ENCODE measurements at regions not wholly inside any gene's neighbourhood (a gene's known extent, or its start where the extent isn't known, plus 50 kb on each side); places are given as distances from the start of the nearest gene placed in this dataset.

GRCh38 chr11:107116358-107116757 is 98.1 kb upstream of the GUCY1A2 start:
- no peaks in the 10 kb centered on the region for H3K27me3 ChIP-seq (ENCODE audit: control insufficient read depth, insufficient read depth, low read length)
- no peak overlapping the region for H3K27ac ChIP-seq (ENCODE audit: low read depth, low read length)
- H3K4me3 ChIP-seq (ENCODE audit: low read depth, low read length) = no peak overlapping the region
- no peak for DNase-seq (ENCODE audit: low read depth, low spot score)
- ChIA-PET CTCF (no interaction called here), POLR2A (no interaction called here)
- no peak for TF ChIP-seq CTCF (IDR thresholded peaks at IDR 0.05; ENCODE audit: low read depth, low read length)
- no peaks in the 10 kb centered on the region for H3K9me3 ChIP-seq (ENCODE audit: control insufficient read depth, insufficient read depth, low read length)

- H3K9me3 ChIP-seq (ENCODE audit: control insufficient read depth, insufficient read depth, low read length) = no peaks in the 10 kb centered on the region
- CTCF ChIA-PET = no interaction called here
- DNase-seq (ENCODE audit: low read depth, low spot score) = no peak
- H3K27me3 ChIP-seq (ENCODE audit: control insufficient read depth, insufficient read depth, low read length) = no peaks in the 10 kb centered on the region
- POLR2A ChIA-PET = no interaction called here
- no peak for TF ChIP-seq CTCF (IDR thresholded peaks at IDR 0.05; ENCODE audit: low read depth, low read length)
- no peak overlapping the region for H3K27ac ChIP-seq (ENCODE audit: low read depth, low read length)
- no peak overlapping the region for H3K4me3 ChIP-seq (ENCODE audit: low read depth, low read length)
Measured at GRCh38 chr11:107102692-107103477, 84.6 kb upstream of the GUCY1A2 start.

DNA sequence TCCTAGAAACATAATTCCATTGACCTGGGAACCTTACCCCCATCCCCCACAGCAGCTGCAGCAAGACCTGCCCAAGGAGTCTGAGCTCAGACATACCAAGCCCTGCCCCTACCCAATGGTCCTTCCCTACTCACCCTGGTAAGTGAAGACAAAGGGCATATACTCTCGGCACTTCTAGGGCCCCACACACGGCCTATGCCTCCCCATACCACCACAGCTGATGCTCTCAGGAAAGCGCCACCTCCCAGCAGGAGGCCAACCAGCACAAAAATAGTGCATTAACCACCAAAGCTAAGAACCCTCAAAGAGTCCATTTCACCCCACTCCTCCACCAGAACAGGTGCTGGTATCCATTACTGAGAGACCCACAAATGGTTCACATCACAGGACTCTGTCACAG is 74.4 kb upstream of the GUCY1A2 start:
- Histone ChIP-seq H3K4me3 (ENCODE audit: low read depth, low read length) (no peak overlapping the region), H3K27ac (ENCODE audit: low read depth, low read length) (no peak overlapping the region), H3K9me3 (ENCODE audit: control insufficient read depth, insufficient read depth, low read length) (no peaks in the 10 kb centered on the region), H3K27me3 (ENCODE audit: control insufficient read depth, insufficient read depth, low read length) (no peaks in the 10 kb centered on the region)
- no peak for DNase-seq (ENCODE audit: low read depth, low spot score)
- CTCF ChIA-PET = no interaction called here
- POLR2A ChIA-PET = no interaction called here
- no peak for TF ChIP-seq CTCF (IDR thresholded peaks at IDR 0.05; ENCODE audit: low read depth, low read length)

GRCh38 chr11:107078375-107078774 is 60.1 kb upstream of the GUCY1A2 start:
- Histone ChIP-seq H3K9me3 (ENCODE audit: control insufficient read depth, insufficient read depth, low read length) (no peaks in the 10 kb centered on the region), H3K27ac (ENCODE audit: low read depth, low read length) (no peak overlapping the region), H3K4me3 (ENCODE audit: low read depth, low read length) (no peak overlapping the region), H3K27me3 (ENCODE audit: control insufficient read depth, insufficient read depth, low read length) (no peaks in the 10 kb centered on the region)
- ChIA-PET CTCF (interaction anchor here (0.6 kb wide), 1 partner anchor 15 kb away, joined by 3 read pairs; no protein-coding TSS in a partner anchor), POLR2A (no interaction called here)
- no peak for TF ChIP-seq CTCF (IDR thresholded peaks at IDR 0.05; ENCODE audit: low read depth, low read length)
- DNase-seq (ENCODE audit: low read depth, low spot score) = no peak

GRCh38 chr11:107076832-107077231 is 58.6 kb upstream of the GUCY1A2 start:
- DNase-seq (ENCODE audit: low read depth, low spot score) = no peak
- Histone ChIP-seq H3K27ac (ENCODE audit: low read depth, low read length) (no peak overlapping the region), H3K9me3 (ENCODE audit: control insufficient read depth, insufficient read depth, low read length) (no peaks in the 10 kb centered on the region), H3K4me3 (ENCODE audit: low read depth, low read length) (no peak overlapping the region), H3K27me3 (ENCODE audit: control insufficient read depth, insufficient read depth, low read length) (no peaks in the 10 kb centered on the region)
- ChIA-PET CTCF (no interaction called here), POLR2A (no interaction called here)
- TF ChIP-seq CTCF (IDR thresholded peaks at IDR 0.05; ENCODE audit: low read depth, low read length) = no peak
